ENCODE measurements at regions not wholly inside any gene's neighbourhood (a gene's known extent, or its start where the extent isn't known, plus 50 kb on each side); places are given as distances from the start of the nearest gene placed in this dataset.
"Not testable (repeated sequence)": the region's sequence is repeated elsewhere in the genome, so short reads cannot be mapped to it uniquely, and the experiment has no call there.

DNA sequence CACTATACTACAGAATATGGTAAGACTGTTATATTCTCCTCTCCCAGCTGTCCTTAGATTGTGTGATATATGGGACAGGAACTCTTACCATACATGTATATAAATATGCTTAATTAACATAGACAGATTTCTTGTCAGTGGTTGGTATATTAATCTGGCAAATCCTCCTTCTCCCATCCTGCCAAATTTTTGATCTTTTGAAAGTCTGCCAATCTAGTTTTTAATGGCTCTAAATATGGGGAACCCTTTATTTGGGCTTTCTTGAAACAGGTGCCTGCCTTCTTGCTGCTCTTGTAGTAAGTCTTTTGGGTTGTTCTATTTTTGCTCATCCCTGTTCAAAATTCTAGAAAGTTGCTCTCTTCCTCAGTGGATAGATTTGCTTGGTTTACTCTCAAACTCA, 63.5 kb downstream of the SPATA31D1 start:
- TF ChIP-seq, protein P1, sequence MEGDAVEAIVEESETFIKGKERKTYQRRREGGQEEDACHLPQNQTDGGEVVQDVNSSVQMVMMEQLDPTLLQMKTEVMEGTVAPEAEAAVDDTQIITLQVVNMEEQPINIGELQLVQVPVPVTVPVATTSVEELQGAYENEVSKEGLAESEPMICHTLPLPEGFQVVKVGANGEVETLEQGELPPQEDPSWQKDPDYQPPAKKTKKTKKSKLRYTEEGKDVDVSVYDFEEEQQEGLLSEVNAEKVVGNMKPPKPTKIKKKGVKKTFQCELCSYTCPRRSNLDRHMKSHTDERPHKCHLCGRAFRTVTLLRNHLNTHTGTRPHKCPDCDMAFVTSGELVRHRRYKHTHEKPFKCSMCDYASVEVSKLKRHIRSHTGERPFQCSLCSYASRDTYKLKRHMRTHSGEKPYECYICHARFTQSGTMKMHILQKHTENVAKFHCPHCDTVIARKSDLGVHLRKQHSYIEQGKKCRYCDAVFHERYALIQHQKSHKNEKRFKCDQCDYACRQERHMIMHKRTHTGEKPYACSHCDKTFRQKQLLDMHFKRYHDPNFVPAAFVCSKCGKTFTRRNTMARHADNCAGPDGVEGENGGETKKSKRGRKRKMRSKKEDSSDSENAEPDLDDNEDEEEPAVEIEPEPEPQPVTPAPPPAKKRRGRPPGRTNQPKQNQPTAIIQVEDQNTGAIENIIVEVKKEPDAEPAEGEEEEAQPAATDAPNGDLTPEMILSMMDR (IDR thresholded peaks at IDR 0.05; ENCODE audit: low read depth, low read length): no peak
- DNase-seq (ENCODE audit: low read depth in 2 of 2): no peak
- no peak overlapping the region for H3K4me3 ChIP-seq (replicated peaks in 1 of 2; ENCODE audit: low read depth in 2 of 2, low read length in 2 of 2)

DNA sequence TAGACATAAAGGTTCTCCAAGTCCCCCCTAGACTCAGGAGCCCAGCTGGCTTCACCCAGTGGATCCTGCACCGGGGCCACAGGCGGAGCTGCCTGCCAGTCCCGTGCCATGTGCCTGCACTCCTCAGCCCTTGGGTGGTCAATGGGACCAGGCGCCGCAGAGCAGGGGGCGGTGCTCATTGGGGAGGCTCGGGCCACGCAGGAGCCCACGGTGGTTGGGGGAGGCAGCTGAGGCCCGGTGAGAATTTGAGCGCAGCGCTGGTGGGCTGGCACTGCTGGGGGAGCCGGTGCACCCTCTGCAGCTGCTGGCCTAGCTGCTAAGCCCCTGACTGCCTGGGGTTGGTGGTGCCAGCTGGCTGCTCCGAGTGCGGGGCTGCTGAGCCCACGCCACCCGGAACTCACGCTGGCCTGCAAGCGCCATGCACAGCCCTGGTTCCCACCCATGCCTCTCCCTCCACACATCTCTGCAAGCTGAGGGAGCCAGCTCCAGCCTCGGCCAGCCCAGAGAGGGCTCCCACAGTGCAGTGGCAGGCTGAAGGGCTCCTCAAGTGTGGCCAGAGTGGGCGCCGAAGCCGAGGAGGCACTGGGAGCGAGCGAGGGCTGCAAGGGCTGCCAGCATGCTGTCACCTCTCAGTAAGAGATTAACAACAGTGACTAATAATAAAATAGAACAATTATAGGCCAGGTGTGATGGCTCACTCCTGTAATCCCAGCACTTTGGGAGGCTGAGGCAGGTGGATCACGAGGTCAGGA, 65.9 kb downstream of the SPATA31D1 start:
- no peak overlapping the region for H3K4me3 ChIP-seq (replicated peaks in 1 of 2; ENCODE audit: low read depth in 2 of 2, low read length in 2 of 2)
- DNase-seq (ENCODE audit: low read depth in 2 of 2): no peak
- TF ChIP-seq, protein P1 (IDR thresholded peaks at IDR 0.05; ENCODE audit: low read depth, low read length): no peak

DNA sequence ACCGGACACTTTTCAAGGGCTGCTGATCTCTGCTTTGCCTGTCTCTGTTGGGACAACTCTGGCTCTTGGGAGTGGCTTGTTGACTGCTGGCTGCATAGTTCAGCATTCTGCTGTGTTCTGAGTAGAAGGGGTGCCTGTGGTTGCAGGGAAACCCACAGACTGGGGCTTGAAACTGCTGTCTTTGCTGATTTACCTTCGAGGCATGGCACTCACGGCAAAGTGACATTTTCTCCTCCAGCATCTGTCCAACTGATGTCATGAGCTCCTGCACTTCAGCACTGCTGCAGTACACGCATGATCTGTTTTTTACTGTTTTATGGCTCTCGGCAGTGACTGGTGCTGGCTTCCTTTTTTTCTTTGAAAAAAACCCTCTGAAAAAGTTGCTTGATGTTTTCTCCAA, 69.2 kb downstream of the SPATA31D1 start:
- DNase-seq (ENCODE audit: low read depth in 2 of 2): no peak
- TF ChIP-seq, protein P1 (IDR thresholded peaks at IDR 0.05; ENCODE audit: low read depth, low read length): no peak
- H3K4me3 ChIP-seq (replicated peaks in 1 of 2; ENCODE audit: low read depth in 2 of 2, low read length in 2 of 2): no peak overlapping the region

DNA sequence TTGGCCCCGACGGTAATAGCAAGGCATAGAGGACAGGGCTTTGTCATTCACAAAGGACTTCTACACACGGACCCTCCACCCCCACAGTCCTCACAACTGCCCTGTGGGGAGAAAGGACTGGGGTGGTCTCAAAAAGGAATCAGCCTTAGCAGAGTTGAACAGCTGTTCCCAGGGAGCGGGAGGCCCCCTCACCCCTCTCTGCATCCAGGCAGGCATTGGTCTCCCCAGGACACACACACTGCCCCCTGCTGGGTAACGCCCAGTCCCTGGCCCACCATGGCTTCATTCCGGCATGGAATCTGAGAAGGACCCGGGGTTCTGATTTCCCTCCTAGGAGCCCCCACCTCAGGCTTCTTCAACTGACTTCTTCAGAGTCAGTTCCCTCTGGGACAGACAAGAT, 73.2 kb downstream of the SPATA31D1 start:
- not testable (repeated sequence) for DNase-seq (ENCODE audit: low read depth in 2 of 2); H3K4me3 ChIP-seq (replicated peaks in 1 of 2; ENCODE audit: low read depth in 2 of 2, low read length in 2 of 2)

DNA sequence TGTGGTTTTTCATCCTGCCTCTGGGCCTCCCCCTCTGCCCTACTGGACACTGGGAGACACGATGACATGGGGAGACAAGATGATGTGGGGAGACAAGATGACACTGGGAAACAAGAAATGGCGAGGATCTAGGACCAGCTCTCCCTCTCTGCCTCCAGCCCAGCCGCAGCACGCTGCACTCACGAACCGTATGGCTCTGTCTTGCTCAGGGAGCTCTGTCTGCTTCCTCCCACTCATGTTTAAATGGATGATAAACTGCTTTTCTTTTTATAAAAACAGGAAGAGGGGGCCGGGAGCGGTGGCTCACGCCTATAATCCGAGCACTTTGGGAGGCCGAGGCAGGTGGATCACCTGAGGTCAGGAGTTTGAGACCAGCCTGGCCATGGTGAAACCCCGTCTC, 73.7 kb downstream of the SPATA31D1 start:
- H3K4me3 ChIP-seq (replicated peaks in 1 of 2; ENCODE audit: low read depth in 2 of 2, low read length in 2 of 2): no peak overlapping the region
- TF ChIP-seq, protein P1 (IDR thresholded peaks at IDR 0.05; ENCODE audit: low read depth, low read length): no peak
- no peak for DNase-seq (ENCODE audit: low read depth in 2 of 2)

DNA sequence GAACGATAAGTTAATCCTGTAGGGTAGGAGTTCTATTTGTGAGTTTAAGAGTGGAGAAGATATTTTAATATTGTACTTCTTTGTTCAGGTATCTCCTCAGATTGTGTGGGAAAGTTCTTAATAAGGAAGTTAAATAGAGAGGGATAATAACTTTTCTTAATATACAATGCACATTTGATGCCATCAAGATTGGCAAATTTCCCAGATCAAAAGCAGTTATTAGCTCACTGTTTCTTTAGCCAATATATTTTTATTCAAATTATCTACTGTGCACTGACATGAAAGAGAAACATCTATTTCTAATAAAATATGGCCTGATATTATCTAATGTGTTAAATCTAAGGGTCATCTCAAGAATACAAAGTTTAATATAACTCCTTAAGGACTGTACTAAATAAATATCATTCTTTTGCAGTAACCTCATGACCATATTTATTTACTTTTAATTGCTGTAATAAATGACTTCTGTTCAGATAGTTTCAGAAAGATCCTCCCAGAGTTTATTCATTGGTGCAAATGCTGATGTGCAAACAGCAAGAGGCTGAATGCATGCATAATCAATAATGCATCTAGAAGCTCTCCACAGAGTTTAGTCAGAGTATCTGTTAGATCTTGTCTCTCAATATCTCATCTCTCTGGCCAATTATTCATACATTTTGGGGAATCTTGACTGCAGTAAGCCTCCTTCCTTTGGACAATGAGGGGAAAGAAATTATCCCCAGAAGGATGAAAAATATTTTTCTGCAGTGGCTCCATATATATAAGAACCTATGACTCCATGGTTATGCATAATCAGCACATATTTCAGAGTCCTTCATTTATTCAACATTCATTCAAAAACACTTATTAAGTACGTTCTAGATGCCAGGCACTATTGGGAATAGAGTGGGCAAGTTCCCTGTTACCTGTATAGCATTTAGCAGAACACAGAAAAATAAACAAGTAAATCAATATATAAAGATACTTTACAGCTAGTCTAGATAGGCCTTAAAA, 85.3 kb downstream of the SPATA31D1 start:
- no peak overlapping the region for H3K4me3 ChIP-seq (replicated peaks in 1 of 2; ENCODE audit: low read depth in 2 of 2, low read length in 2 of 2)
- no peak for DNase-seq (ENCODE audit: low read depth in 2 of 2)
- TF ChIP-seq, protein P1 (IDR thresholded peaks at IDR 0.05; ENCODE audit: low read depth, low read length): no peak

DNA sequence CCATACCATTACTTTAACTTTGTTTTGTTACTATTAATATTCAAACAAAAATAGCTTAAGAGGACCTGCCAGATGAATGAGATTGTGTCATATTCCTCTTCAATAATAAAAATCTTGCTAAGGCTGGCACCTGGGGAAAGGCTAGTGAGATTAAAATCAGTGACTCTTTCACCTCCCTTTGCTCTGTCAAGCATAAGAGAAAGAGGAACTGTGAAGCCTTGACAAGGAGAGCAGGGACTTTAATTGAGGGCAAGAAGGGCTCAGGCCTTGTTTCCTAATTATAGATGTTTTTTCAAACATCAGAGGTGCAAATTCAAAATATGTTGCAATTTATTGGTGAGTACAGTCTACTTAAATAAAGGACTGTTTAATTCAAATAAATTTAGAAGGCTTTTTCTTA, 91.7 kb downstream of the SPATA31D1 start:
- no peak overlapping the region for H3K4me3 ChIP-seq (replicated peaks in 1 of 2; ENCODE audit: low read depth in 2 of 2, low read length in 2 of 2)
- TF ChIP-seq, protein P1 (IDR thresholded peaks at IDR 0.05; ENCODE audit: low read depth, low read length): no peak
- no peak for DNase-seq (ENCODE audit: low read depth in 2 of 2)

Measured in cardiac fibroblast (primary cell).